GM18507 (cell line): ENCODE measurements at regions not wholly inside any gene's neighbourhood (a gene's known extent, or its start where the extent isn't known, plus 50 kb on each side); places are given as distances from the start of the nearest gene placed in this dataset.
"Not testable (repeated sequence)": the region's sequence is repeated elsewhere in the genome, so short reads cannot be mapped to it uniquely, and the experiment has no call there.

Experiments used
- DNase-seq: peaks from one replicate; pipeline ENCODE4 v3.0.0; 2011; ENCODE audit warnings: low read depth; ENCODE audit not compliant: insufficient read length; ENCODE audit errors: extremely low spot score
- FAIRE-seq: peaks from 2 replicates; lab custom pipeline; 2011; peaks lifted over from hg19 to GRCh38; lab: Jason Lieb, UNC

GRCh38 chr6:121881974-121882667 is 446.7 kb downstream of the GJA1 start:
- DNase-seq (no peak), FAIRE-seq (no peak)

- no peak for DNase-seq
- no peak for FAIRE-seq
These were observed 448.6 kb downstream of the GJA1 start for GRCh38 chr6:121884091-121884490.

- DNase-seq (no peak), FAIRE-seq (no peak)
These were observed 449.2 kb downstream of the GJA1 start for GRCh38 chr6:121884620-121885019.

- FAIRE-seq, result no peak
- no peak for DNase-seq
These were observed 450.1 kb downstream of the GJA1 start for GRCh38 chr6:121885399-121886152.

GRCh38 chr6:121886223-121886830 is 450.9 kb downstream of the GJA1 start:
- FAIRE-seq (no peak), DNase-seq (no peak)

- FAIRE-seq (no peak), DNase-seq (no peak)
These were observed 452.3 kb downstream of the GJA1 start for GRCh38 chr6:121887724-121888123.

- DNase-seq, result no peak
- FAIRE-seq, result no peak
These were observed 455.0 kb downstream of the GJA1 start for GRCh38 chr6:121890307-121890910.

- DNase-seq, FAIRE-seq: not testable (repeated sequence)
These were observed 460.3 kb downstream of the GJA1 start for GRCh38 chr6:121895731-121896130.

- DNase-seq, result no peak
- FAIRE-seq, result no peak
These were observed 460.9 kb downstream of the GJA1 start for GRCh38 chr6:121896363-121896762.

GRCh38 chr6:121896771-121897170 is 461.3 kb downstream of the GJA1 start:
- DNase-seq, result no peak

GRCh38 chr6:121897337-121897760 is 461.9 kb downstream of the GJA1 start:
- no peak for FAIRE-seq

More at GRCh38 chr6:121896771-121897170, 461.3 kb downstream of the GJA1 start:
- FAIRE-seq, result no peak

GRCh38 chr6:121901432-121901831 is 466.0 kb downstream of the GJA1 start:
- DNase-seq, result no peak
- no peak for FAIRE-seq

More at GRCh38 chr6:121897337-121897760, 461.9 kb downstream of the GJA1 start:
- no peak for DNase-seq

GRCh38 chr6:121904559-121904958 is 469.1 kb downstream of the GJA1 start:
- DNase-seq (no peak), FAIRE-seq (no peak)

- no peak for FAIRE-seq
- no peak for DNase-seq
These were observed 477.5 kb downstream of the GJA1 start for GRCh38 chr6:121912905-121913304.

- DNase-seq (no peak), FAIRE-seq (no peak)
These were observed 481.9 kb downstream of the GJA1 start for GRCh38 chr6:121917263-121917829.

GRCh38 chr6:121917834-121918559 is 481.5 kb upstream of the HSF2 start:
- FAIRE-seq (no peak), DNase-seq (no peak)

GRCh38 chr6:121920616-121921015 is 478.8 kb upstream of the HSF2 start:
- FAIRE-seq (no peak), DNase-seq (no peak)

- DNase-seq (no peak), FAIRE-seq (no peak)
These were observed 474.4 kb upstream of the HSF2 start for GRCh38 chr6:121925024-121925423.

- DNase-seq (no peak), FAIRE-seq (no peak)
These were observed 473.8 kb upstream of the HSF2 start for GRCh38 chr6:121925534-121926255.
